ENCODE measurements at regions not wholly inside any gene's neighbourhood (a gene's known extent, or its start where the extent isn't known, plus 50 kb on each side); places are given as distances from the start of the nearest gene placed in this dataset.

DNA sequence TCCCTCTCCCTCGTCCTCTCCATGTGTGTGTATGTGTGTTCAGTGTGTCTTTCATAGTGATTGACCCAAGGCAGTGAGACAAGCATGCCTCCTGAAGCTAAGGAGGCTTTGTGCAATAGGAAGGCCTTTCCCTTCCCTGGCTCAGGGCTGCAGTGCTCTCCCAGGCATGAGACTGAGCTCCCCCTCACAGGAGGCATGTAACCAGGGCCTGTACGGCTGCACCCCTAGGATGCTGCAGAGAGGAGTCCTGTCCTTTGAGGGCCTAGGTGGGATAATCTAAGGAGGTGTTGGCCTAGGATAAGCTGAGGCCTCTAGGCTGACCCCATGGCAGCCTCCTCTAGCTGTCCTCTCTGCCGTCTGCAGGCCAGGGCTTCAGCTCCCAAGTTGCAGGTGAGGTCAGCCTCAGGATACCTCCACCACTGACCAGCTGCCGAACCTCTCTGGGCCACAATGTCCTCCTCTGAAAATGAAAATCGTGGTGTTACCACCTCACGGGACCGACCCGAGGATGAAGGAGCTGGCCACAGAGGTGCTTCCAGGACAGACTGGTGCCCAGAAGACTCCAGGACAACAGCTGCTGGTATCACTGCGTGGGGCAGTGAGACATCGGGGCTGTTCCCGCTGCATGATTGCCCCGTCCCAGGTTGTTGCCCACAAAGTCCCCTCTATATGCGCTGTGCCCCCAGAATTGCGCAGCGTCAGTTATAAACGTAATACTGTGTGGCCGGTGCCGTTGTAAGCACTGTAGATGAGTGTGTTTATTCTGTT is 129.6 kb downstream of the BARX1 start:
- H3K4me3 ChIP-seq (ENCODE audit: low read depth, low read length): no peak overlapping the region
- H3K4me1 ChIP-seq: no peaks in the 10 kb centered on the region
- H3K36me3 ChIP-seq: no peaks in the 10 kb centered on the region
- H3K9me3 ChIP-seq: no peaks in the 10 kb centered on the region
- DNase-seq: no peak
- TF ChIP-seq, protein P1, sequence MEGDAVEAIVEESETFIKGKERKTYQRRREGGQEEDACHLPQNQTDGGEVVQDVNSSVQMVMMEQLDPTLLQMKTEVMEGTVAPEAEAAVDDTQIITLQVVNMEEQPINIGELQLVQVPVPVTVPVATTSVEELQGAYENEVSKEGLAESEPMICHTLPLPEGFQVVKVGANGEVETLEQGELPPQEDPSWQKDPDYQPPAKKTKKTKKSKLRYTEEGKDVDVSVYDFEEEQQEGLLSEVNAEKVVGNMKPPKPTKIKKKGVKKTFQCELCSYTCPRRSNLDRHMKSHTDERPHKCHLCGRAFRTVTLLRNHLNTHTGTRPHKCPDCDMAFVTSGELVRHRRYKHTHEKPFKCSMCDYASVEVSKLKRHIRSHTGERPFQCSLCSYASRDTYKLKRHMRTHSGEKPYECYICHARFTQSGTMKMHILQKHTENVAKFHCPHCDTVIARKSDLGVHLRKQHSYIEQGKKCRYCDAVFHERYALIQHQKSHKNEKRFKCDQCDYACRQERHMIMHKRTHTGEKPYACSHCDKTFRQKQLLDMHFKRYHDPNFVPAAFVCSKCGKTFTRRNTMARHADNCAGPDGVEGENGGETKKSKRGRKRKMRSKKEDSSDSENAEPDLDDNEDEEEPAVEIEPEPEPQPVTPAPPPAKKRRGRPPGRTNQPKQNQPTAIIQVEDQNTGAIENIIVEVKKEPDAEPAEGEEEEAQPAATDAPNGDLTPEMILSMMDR (IDR thresholded peaks at IDR 0.05; ENCODE audit: low read depth, low read length): no peak
- H3K27me3 ChIP-seq: no peaks in the 10 kb centered on the region

DNA sequence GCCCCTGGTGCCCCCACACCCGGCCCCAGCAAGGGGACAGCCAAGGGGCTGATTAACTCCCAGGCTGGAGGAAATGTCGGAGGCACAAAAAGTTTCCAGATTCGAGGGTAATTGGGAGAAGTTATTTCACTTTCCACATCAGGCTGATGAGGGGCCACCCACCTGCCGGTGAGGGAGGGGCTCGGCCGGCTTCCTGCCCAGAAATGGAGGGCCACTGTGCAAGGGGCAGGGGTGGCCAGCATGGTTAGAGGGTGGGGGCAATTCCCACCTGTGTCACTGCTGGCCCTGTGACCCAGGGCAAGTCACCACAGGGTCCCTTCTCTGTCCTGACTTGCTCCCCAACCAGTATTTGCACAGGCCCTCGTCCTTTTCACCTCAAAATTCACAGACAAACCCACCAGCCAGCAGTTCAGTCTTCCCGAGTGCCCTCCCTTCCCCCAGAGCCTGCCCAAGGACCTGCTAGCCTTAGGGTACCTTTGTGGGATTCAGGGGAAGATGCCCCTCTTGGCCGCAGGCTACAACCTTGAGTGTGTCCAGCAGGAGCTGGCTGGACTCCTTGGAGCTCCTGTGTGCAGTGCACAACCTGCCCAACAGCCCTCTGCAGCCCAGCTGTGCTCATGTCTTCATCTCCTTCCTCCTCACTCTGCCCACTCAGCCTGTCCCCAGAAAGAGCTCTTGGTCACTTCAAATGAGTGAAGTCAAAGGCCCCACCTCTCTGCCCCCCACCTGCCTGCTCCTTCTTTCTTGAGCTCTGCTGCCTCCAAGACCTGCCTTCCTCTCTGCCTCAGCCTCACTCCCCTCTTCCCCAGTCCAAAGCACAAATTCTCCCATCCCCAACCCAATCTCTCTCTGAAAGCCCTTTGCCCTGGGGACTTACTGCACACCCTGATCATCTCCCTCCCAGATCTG is 130.5 kb downstream of the BARX1 start:
- Histone ChIP-seq H3K4me1 (no peaks in the 10 kb centered on the region), H3K4me3 (ENCODE audit: low read depth, low read length) (no peak overlapping the region), H3K9me3 (no peaks in the 10 kb centered on the region), H3K27me3 (no peaks in the 10 kb centered on the region), H3K36me3 (no peaks in the 10 kb centered on the region)
- TF ChIP-seq, protein P1 (IDR thresholded peaks at IDR 0.05; ENCODE audit: low read depth, low read length): no peak
- no peak for DNase-seq

DNA sequence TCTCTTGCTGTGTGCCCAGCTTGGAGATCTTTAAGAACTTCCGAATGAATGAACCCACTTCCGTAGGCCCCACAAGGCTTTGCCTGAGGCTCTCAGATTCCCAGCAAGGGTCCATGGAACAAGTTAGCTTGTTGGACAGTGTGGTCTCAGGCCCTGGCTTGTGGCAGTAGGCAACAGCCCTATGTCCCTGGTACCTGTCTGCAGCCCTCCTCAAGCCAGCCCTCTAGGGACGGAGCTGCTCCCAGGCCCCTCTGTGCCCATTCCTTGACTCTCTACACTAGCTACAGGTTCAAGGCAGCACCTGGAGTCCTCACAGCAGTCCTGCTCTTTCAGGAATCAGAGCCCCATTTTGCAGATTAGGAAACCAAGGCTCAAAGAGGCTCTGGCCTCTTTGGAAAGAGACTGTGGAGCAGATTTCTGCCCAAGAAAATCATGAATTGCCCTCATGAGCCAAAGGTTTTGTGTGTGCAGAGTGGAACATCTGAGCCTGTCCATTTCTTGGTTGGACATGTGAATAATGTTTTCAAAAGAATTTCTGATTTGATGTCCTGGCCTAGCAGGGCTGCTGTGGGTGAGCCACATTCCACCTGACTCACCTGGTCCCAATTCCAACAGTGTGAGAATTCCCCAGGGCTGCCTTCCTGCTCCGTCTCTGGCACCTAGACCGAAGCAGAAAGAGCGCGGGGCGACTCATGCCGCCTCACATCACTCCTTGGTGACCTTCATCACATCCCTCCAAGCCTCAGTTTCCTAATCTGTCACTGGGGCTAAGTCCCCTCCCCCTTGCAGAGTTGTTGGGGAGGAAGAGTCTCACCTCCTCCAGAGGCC is 131.7 kb downstream of the BARX1 start:
- H3K27me3 ChIP-seq: no peaks in the 10 kb centered on the region
- TF ChIP-seq, protein P1 (IDR thresholded peaks at IDR 0.05; ENCODE audit: low read depth, low read length): no peak
- DNase-seq: no peak

DNA sequence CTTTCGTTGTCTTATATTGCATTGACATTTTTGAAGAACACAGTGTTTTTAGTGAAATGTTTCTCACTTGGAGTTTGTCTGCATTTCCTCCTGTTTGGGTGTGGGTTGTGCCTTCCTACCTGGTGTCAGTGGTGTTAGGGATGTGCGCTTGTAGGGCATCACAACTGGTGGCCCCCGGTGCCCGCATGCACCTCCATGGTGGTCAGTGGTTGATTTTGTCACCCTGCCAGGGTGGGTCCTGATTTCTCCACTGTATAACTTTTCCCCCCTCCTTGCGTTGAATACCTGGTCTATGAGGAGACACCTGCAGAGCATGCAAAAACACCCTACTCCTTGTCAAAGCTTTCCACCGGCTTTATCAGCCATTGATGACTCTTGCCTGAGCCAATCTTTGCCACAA is 132.9 kb downstream of the BARX1 start:
- H3K27me3 ChIP-seq: no peaks in the 10 kb centered on the region
- no peaks in the 10 kb centered on the region for H3K36me3 ChIP-seq
- no peaks in the 10 kb centered on the region for H3K4me1 ChIP-seq
- no peak for DNase-seq
- no peaks in the 10 kb centered on the region for H3K9me3 ChIP-seq
- no peak overlapping the region for H3K4me3 ChIP-seq (ENCODE audit: low read depth, low read length)
- TF ChIP-seq, protein P1 (IDR thresholded peaks at IDR 0.05; ENCODE audit: low read depth, low read length): no peak

More for the DNA sequence above, 131.7 kb downstream of the BARX1 start:
- Histone ChIP-seq H3K36me3 (no peaks in the 10 kb centered on the region), H3K9me3 (no peaks in the 10 kb centered on the region), H3K4me1 (no peaks in the 10 kb centered on the region), H3K4me3 (ENCODE audit: low read depth, low read length) (no peak overlapping the region)

DNA sequence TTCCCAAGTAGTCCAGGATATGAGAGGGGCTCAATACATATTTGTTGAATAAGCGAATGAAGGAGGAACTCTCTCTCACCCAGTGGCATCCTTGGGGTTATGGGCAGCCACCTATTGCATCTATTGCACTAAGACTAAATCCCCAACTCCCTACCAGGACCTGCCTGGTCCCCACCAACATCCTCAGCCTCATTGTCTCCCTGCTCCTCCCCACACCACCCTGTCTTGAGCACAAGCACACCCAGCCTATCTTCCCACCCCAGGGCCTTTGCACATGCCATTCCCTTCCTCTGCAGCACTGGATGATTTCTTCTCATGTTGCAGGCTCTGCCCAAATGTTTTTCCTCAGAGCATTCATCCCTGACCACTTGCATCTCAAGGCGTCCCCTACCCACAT is 133.8 kb downstream of the BARX1 start:
- Histone ChIP-seq H3K27me3 (no peaks in the 10 kb centered on the region), H3K36me3 (no peaks in the 10 kb centered on the region), H3K9me3 (no peaks in the 10 kb centered on the region), H3K4me1 (no peaks in the 10 kb centered on the region), H3K4me3 (ENCODE audit: low read depth, low read length) (no peak overlapping the region)
- TF ChIP-seq, protein P1 (IDR thresholded peaks at IDR 0.05; ENCODE audit: low read depth, low read length): no peak
- no peak for DNase-seq

All from BE2C (cell line).